ENCODE measurements at regions not wholly inside any gene's neighbourhood (a gene's known extent, or its start where the extent isn't known, plus 50 kb on each side); places are given as distances from the start of the nearest gene placed in this dataset.

DNA sequence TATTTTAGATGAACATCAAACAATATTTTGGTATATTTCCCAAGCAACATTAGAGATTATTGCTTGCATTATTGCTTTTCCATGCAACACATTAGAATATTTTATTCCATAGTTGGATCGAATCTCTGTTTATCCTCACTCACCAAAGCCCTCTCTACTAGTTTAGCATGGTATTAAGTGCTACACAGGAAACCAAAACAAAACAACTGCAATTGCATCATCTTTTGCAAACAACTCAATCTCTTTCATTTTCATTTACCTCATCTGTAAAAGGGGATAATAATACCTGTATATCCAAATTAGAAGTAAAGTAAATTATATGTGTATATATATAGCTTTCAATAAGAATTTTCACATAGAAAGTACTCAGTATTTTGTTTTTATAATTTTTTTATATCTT, 147.8 kb upstream of the PCDH9 start:
- ChIA-PET CTCF (no interaction called here), POLR2A (no interaction called here)
- TF ChIP-seq ZNF19 (tag by site-specific recombination; IDR thresholded peaks at IDR 0.05; ENCODE audit: low read depth), result no peak
- TF ChIP-seq ZNF76 (tag by site-specific recombination; IDR thresholded peaks at IDR 0.05; ENCODE audit: borderline replicate concordance, low read depth), result no peak
- TF ChIP-seq ZNF248 (tag by site-specific recombination; IDR thresholded peaks at IDR 0.05), result no peak
- TF ChIP-seq ZNF843 (tag by site-specific recombination; IDR thresholded peaks at IDR 0.05), result no peak
- no peak for TF ChIP-seq ZNF292 (tag by site-specific recombination; IDR thresholded peaks at IDR 0.05; ENCODE audit: borderline replicate concordance, low read depth)
- TF ChIP-seq ZNF664 (tag by site-specific recombination; IDR thresholded peaks at IDR 0.05), result no peak
- TF ChIP-seq ZNF341 (tag by site-specific recombination; IDR thresholded peaks at IDR 0.05; ENCODE audit: low read depth), result no peak
- TF ChIP-seq TCF7L2 (IDR thresholded peaks at IDR 0.05; ENCODE audit: borderline replicate concordance, low read depth, low read length), result no peak
- Histone ChIP-seq H3K9me3 (ENCODE audit: control insufficient read depth, insufficient read depth, low read depth, low read length) (no peaks in the 10 kb centered on the region), H3K4me3 (ENCODE audit: low read depth, low read length) (no peak overlapping the region), H3K27ac (ENCODE audit: extremely low read depth, low read depth, low read length) (no peak overlapping the region), H3K36me3 (ENCODE audit: control insufficient read depth in 2 of 2, insufficient read depth in 1 of 2, low read length in 2 of 2) (no peaks in the 10 kb centered on the region), H3K4me1 (ENCODE audit: control insufficient read depth, insufficient read depth, low read length) (no peaks in the 10 kb centered on the region)

DNA sequence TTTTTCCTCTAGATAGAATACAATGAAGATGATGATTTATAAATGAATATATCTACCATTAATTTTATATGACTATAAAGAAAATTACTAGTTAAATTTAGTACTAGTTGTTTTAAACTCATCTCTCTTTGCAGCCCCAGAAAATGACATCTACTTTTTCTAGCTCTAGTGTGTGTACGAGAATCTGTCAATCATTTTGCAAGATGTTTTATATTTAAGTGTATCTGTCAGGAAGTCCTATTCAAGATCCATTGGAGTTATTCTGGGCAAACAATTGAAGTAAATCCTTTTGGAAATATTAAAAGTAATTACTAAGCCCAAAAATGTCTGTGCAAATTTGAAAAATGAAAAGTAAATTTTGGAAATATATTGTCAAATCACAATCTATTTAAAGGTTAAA, 144.3 kb upstream of the PCDH9 start:
- Histone ChIP-seq H3K36me3 (ENCODE audit: control insufficient read depth in 2 of 2, insufficient read depth in 1 of 2, low read length in 2 of 2) (no peaks in the 10 kb centered on the region), H3K4me3 (ENCODE audit: low read depth, low read length) (no peak overlapping the region), H3K27ac (ENCODE audit: extremely low read depth, low read depth, low read length) (no peak overlapping the region), H3K9me3 (ENCODE audit: control insufficient read depth, insufficient read depth, low read depth, low read length) (no peaks in the 10 kb centered on the region), H3K4me1 (ENCODE audit: control insufficient read depth, insufficient read depth, low read length) (no peaks in the 10 kb centered on the region)
- ChIA-PET CTCF (no interaction called here), POLR2A (no interaction called here)
- TF ChIP-seq ZNF610 (tag by site-specific recombination; IDR thresholded peaks at IDR 0.05; ENCODE audit: borderline replicate concordance) (no peak), ZNF433 (tag by site-specific recombination; IDR thresholded peaks at IDR 0.05; ENCODE audit: low read depth) (no peak), ZNF623 (tag by site-specific recombination; IDR thresholded peaks at IDR 0.05) (no peak), YY2 (tag by site-specific recombination; IDR thresholded peaks at IDR 0.05) (no peak), ZNF561 (tag by site-specific recombination; IDR thresholded peaks at IDR 0.05; ENCODE audit: borderline replicate concordance) (no peak), ZNF121 (tag by site-specific recombination; IDR thresholded peaks at IDR 0.05) (no peak), ZNF521 (tag by site-specific recombination; IDR thresholded peaks at IDR 0.05) (no peak), ZNF548 (tag by site-specific recombination; IDR thresholded peaks at IDR 0.05) (no peak), ZBTB7A (tag by site-specific recombination; IDR thresholded peaks at IDR 0.05; ENCODE audit: low read depth) (no peak)
- TF ChIP-seq, protein P1, sequence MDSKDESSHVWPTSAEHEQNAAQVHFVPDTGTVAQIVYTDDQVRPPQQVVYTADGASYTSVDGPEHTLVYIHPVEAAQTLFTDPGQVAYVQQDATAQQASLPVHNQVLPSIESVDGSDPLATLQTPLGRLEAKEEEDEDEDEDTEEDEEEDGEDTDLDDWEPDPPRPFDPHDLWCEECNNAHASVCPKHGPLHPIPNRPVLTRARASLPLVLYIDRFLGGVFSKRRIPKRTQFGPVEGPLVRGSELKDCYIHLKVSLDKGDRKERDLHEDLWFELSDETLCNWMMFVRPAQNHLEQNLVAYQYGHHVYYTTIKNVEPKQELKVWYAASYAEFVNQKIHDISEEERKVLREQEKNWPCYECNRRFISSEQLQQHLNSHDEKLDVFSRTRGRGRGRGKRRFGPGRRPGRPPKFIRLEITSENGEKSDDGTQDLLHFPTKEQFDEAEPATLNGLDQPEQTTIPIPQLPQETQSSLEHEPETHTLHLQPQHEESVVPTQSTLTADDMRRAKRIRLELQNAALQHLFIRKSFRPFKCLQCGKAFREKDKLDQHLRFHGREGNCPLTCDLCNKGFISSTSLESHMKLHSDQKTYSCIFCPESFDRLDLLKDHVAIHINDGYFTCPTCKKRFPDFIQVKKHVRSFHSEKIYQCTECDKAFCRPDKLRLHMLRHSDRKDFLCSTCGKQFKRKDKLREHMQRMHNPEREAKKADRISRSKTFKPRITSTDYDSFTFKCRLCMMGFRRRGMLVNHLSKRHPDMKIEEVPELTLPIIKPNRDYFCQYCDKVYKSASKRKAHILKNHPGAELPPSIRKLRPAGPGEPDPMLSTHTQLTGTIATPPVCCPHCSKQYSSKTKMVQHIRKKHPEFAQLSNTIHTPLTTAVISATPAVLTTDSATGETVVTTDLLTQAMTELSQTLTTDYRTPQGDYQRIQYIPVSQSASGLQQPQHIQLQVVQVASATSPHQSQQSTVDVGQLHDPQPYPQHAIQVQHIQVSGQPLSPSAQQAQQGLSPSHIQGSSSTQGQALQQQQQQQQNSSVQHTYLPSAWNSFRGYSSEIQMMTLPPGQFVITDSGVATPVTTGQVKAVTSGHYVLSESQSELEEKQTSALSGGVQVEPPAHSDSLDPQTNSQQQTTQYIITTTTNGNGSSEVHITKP (tag by site-specific recombination; IDR thresholded peaks at IDR 0.05), result no peak

DNA sequence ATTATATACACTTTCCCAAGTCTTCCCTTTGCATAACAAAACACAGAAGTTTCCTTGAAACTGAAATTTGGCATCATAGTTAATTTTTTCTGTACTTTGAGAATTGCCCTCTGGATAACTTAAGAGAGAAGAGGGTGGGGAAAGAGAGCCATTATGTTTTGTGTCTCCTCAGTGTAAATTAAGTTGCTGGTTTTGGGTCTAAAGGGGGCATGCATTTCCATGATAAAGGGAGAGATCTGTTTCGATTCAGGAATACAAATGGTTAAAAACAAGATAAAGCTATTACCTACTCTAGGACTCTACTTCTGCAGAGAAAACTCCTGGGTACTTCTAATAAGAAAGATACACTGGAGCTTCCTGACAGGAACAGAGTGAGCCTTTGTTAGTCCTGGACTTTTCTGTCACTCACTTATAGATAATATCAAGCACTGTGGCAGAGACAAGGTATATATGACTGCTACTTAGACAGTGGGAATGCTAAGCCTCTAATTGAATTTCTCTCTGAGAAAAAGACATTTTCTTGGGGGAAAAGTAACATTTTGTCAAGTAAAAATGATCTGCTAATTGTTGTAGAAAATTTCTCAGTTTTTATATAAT, 142.8 kb upstream of the PCDH9 start:
- Histone ChIP-seq H3K4me1 (ENCODE audit: control insufficient read depth, insufficient read depth, low read length) (no peaks in the 10 kb centered on the region), H3K27ac (ENCODE audit: extremely low read depth, low read depth, low read length) (no peak overlapping the region), H3K36me3 (ENCODE audit: control insufficient read depth in 2 of 2, insufficient read depth in 1 of 2, low read length in 2 of 2) (no peaks in the 10 kb centered on the region), H3K4me3 (ENCODE audit: low read depth, low read length) (no peak overlapping the region), H3K9me3 (ENCODE audit: control insufficient read depth, insufficient read depth, low read depth, low read length) (no peaks in the 10 kb centered on the region)
- POLR2A ChIA-PET, result interaction anchor here (0.6 kb wide), 1 partner anchor 117 kb away, joined by 3 read pairs; no protein-coding TSS in a partner anchor
- CTCF ChIA-PET, result interaction anchor here (0.6 to 0.7 kb wide), 2 partner anchors 60 to 333 kb away, joined by 3 read pairs; no protein-coding TSS in a partner anchor
- no peak for TF ChIP-seq OSR2 (tag by site-specific recombination; IDR thresholded peaks at IDR 0.05)
- no peak for TF ChIP-seq ZNF677 (tag by site-specific recombination; IDR thresholded peaks at IDR 0.05)
- no peak for TF ChIP-seq ZNF19 (tag by site-specific recombination; IDR thresholded peaks at IDR 0.05; ENCODE audit: low read depth)
- no peak for TF ChIP-seq ZSCAN23 (tag by site-specific recombination; IDR thresholded peaks at IDR 0.05)
- TF ChIP-seq SP3 (tag by site-specific recombination; IDR thresholded peaks at IDR 0.05), result no peak
- no peak for TF ChIP-seq ZNF24 (tag by site-specific recombination; IDR thresholded peaks at IDR 0.05)
- TF ChIP-seq ZNF174 (tag by site-specific recombination; IDR thresholded peaks at IDR 0.05), result no peak
- TF ChIP-seq ZNF2 (tag by site-specific recombination; IDR thresholded peaks at IDR 0.05), result no peak
- TF ChIP-seq, protein P2, sequence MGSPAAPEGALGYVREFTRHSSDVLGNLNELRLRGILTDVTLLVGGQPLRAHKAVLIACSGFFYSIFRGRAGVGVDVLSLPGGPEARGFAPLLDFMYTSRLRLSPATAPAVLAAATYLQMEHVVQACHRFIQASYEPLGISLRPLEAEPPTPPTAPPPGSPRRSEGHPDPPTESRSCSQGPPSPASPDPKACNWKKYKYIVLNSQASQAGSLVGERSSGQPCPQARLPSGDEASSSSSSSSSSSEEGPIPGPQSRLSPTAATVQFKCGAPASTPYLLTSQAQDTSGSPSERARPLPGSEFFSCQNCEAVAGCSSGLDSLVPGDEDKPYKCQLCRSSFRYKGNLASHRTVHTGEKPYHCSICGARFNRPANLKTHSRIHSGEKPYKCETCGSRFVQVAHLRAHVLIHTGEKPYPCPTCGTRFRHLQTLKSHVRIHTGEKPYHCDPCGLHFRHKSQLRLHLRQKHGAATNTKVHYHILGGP (tag by site-specific recombination; IDR thresholded peaks at IDR 0.05), result no peak
- TF ChIP-seq ZNF391 (tag by site-specific recombination; IDR thresholded peaks at IDR 0.05; ENCODE audit: borderline replicate concordance, low read depth), result no peak
- no peak for TF ChIP-seq ZNF548 (tag by site-specific recombination; IDR thresholded peaks at IDR 0.05)
- no peak for TF ChIP-seq ZNF132 (tag by site-specific recombination; IDR thresholded peaks at IDR 0.05; ENCODE audit: borderline replicate concordance)
